Breast epithelium (tissue), 3 donors: ENCODE measurements at regions not wholly inside any gene's neighbourhood (a gene's known extent, or its start where the extent isn't known, plus 50 kb on each side); places are given as distances from the start of the nearest gene placed in this dataset.

ENCODE experiments used
- POLR2A ChIP-seq: fragments of 450-650 bp; IDR thresholded peaks from one replicate; pipeline ENCODE4 v1.6.1; 2016; ENCODE audit warnings: antibody characterized with exemption, mild to moderate bottlenecking, moderate library complexity
- POLR2AphosphoS5 ChIP-seq, 3 donors: sonication (generic); formaldehyde crosslinking; IDR thresholded peaks; one replicate each; pipeline ENCODE4 v1.6.1; 2017; ENCODE audit warnings: antibody characterized with exemption in 3 of 3
- TF ChIP-seq, protein P1 (sequence below), 3 donors: fragments of 450-650 bp; IDR thresholded peaks; one replicate each; pipeline ENCODE4 v1.5.1; 2016 to 2017; ENCODE audit warnings: antibody characterized with exemption in 3 of 3, mild to moderate bottlenecking in 3 of 3, moderate library complexity in 3 of 3

DNA sequence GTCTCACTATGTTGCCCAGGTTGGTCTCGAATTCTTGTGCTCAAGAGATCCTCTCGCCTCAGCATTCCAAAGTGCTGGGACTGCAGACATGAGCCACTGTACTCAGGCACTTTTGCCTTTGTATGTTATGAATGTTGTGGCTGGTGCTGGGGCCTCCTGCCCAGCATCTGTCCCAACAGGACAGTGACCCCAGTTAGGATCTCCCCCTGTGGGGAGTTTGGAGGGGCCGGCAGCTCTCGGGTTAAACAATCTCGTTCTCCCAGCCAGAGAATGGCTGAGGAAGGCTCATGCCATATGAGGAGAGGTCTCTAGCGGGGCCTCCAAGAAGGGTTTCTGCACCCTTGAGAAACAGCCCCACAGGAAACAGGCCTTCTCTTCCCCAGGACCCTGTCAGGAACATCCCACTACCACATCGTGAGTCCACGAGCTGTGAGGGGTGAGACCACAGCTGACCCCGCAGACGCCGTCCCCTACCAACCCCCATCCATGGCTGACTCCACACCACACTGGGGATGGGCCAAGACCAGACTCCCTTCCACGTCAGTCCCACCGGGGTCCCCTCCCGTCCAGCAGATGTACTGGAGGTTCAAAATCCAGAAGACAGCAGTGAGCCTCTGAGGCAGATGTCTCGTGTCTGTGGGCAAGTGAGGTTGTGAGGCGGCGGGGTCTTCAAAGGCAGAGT, 54.1 kb downstream of the SHANK2 start:
- TF ChIP-seq POLR2A (no peak), POLR2AphosphoS5 (IDR thresholded peaks at IDR 0.05) (no peak)
- TF ChIP-seq, protein P1, sequence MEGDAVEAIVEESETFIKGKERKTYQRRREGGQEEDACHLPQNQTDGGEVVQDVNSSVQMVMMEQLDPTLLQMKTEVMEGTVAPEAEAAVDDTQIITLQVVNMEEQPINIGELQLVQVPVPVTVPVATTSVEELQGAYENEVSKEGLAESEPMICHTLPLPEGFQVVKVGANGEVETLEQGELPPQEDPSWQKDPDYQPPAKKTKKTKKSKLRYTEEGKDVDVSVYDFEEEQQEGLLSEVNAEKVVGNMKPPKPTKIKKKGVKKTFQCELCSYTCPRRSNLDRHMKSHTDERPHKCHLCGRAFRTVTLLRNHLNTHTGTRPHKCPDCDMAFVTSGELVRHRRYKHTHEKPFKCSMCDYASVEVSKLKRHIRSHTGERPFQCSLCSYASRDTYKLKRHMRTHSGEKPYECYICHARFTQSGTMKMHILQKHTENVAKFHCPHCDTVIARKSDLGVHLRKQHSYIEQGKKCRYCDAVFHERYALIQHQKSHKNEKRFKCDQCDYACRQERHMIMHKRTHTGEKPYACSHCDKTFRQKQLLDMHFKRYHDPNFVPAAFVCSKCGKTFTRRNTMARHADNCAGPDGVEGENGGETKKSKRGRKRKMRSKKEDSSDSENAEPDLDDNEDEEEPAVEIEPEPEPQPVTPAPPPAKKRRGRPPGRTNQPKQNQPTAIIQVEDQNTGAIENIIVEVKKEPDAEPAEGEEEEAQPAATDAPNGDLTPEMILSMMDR (IDR thresholded peaks at IDR 0.05), result no peak
